ENCODE measurements at regions not wholly inside any gene's neighbourhood (a gene's known extent, or its start where the extent isn't known, plus 50 kb on each side); places are given as distances from the start of the nearest gene placed in this dataset.

DNA sequence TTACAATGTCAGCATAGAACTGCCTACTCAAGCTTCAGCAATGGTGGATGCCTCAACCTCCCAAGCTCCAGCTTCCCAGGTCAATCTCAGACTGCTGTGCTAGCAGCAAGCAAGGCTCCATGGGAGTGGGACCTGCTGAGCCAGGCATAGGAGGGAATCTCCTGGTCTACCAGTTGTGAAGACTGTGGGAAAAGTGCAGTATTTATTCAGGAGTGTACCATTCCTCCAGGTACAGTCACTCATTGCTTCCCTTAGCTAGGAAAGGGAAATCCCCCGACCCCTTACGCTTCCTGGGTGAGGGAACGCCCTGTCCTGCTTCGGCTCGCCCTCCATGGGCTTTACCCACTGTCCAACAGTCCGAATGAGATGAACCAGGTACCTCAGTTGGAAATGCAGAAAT is 130.3 kb downstream of the ADCYAP1 start:
- no peak for TF ChIP-seq EZH2phosphoT487 (IDR thresholded peaks at IDR 0.05; ENCODE audit: borderline replicate concordance)
- no peak for TF ChIP-seq EZH2 (IDR thresholded peaks at IDR 0.05)
- TF ChIP-seq, protein P1, sequence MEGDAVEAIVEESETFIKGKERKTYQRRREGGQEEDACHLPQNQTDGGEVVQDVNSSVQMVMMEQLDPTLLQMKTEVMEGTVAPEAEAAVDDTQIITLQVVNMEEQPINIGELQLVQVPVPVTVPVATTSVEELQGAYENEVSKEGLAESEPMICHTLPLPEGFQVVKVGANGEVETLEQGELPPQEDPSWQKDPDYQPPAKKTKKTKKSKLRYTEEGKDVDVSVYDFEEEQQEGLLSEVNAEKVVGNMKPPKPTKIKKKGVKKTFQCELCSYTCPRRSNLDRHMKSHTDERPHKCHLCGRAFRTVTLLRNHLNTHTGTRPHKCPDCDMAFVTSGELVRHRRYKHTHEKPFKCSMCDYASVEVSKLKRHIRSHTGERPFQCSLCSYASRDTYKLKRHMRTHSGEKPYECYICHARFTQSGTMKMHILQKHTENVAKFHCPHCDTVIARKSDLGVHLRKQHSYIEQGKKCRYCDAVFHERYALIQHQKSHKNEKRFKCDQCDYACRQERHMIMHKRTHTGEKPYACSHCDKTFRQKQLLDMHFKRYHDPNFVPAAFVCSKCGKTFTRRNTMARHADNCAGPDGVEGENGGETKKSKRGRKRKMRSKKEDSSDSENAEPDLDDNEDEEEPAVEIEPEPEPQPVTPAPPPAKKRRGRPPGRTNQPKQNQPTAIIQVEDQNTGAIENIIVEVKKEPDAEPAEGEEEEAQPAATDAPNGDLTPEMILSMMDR (IDR thresholded peaks at IDR 0.05 in 2 of 3, conservative IDR thresholded peaks at IDR 0.05 in 1 of 3; ENCODE audit: borderline replicate concordance in 1 of 3, insufficient read depth in 1 of 3, low read depth in 2 of 3, low read length in 2 of 3) = no peak
- TF ChIP-seq ZNF274 (IDR thresholded peaks at IDR 0.05; ENCODE audit: low read depth, low read length) = no peak
